ENCODE measurements at regions not wholly inside any gene's neighbourhood (a gene's known extent, or its start where the extent isn't known, plus 50 kb on each side); places are given as distances from the start of the nearest gene placed in this dataset.

GRCh38 chr9:1271367-1271766 is 221.2 kb downstream of the DMRT2 start:
- ATAC-seq (no peak), DNase-seq (ENCODE audit: low read depth in 1 of 2, low spot score in 1 of 2) (no peak), FAIRE-seq (no peak)
- no peak for TF ChIP-seq MAX (IDR thresholded peaks at IDR 0.05)
- WGBS (ENCODE audit: missing lambda C conversion rate), result 8% methylated on average over 2 of the region's 2 CpGs
- H3K4me1 ChIP-seq, result no peaks in the 10 kb centered on the region
- H3K9me3 ChIP-seq, result no peaks in the 10 kb centered on the region
- no peak overlapping the region for H3K4me2 ChIP-seq
- no peak overlapping the region for H3K27ac ChIP-seq
- H3K4me3 ChIP-seq, result no peak overlapping the region
- ChIA-PET CTCF (no interaction called here), POLR2A (no interaction called here)

GRCh38 chr9:1271786-1272185 is 221.6 kb downstream of the DMRT2 start:
- H3K4me3 ChIP-seq, result no peak overlapping the region
- ATAC-seq (no peak), FAIRE-seq (no peak), DNase-seq (ENCODE audit: low read depth in 1 of 2, low spot score in 1 of 2) (no peak)
- no peak overlapping the region for H3K27ac ChIP-seq
- no peaks in the 10 kb centered on the region for H3K4me1 ChIP-seq
- ChIA-PET POLR2A (no interaction called here), CTCF (no interaction called here)
- WGBS (ENCODE audit: missing lambda C conversion rate), result 14% methylated on average over 2 of the region's 2 CpGs
- TF ChIP-seq NPAS2 (CRISPR knock-in tag; IDR thresholded peaks at IDR 0.05; ENCODE audit: borderline replicate concordance), result no peak
- TF ChIP-seq TFCP2L1 (CRISPR knock-in tag; IDR thresholded peaks at IDR 0.05), result no peak
- no peak for TF ChIP-seq FOXS1 (CRISPR knock-in tag; IDR thresholded peaks at IDR 0.05)
- no peak for TF ChIP-seq EP300 (IDR thresholded peaks at IDR 0.05)
- TF ChIP-seq HMGXB4 (CRISPR knock-in tag; IDR thresholded peaks at IDR 0.05; ENCODE audit: borderline replicate concordance), result no peak
- TF ChIP-seq POLR2A (IDR thresholded peaks at IDR 0.05; ENCODE audit: low read length), result no peak
- TF ChIP-seq JUN (IDR thresholded peaks at IDR 0.05), result no peak
- no peak for TF ChIP-seq E2F6 (IDR thresholded peaks at IDR 0.05; ENCODE audit: borderline replicate concordance, low read depth)
- TF ChIP-seq SMC3 (IDR thresholded peaks at IDR 0.05), result no peak
- TF ChIP-seq HOXA7 (CRISPR knock-in tag; IDR thresholded peaks at IDR 0.05), result no peak
- TF ChIP-seq CBX2 (IDR thresholded peaks at IDR 0.05; ENCODE audit: borderline replicate concordance, low read depth), result no peak
- no peak for TF ChIP-seq USF2 (IDR thresholded peaks at IDR 0.05)
- TF ChIP-seq POLR2AphosphoS2 (conservative IDR thresholded peaks at IDR 0.05; ENCODE audit: low read length), result no peak
- TF ChIP-seq ZNF302 (CRISPR knock-in tag; IDR thresholded peaks at IDR 0.05), result no peak
- TF ChIP-seq JUNB (IDR thresholded peaks at IDR 0.05), result no peak
- TF ChIP-seq RNF2 (IDR thresholded peaks at IDR 0.05; ENCODE audit: borderline replicate concordance, low read depth), result no peak
- TF ChIP-seq ZSCAN20 (CRISPR knock-in tag; IDR thresholded peaks at IDR 0.05), result no peak
- no peak for TF ChIP-seq MAZ (IDR thresholded peaks at IDR 0.05; ENCODE audit: borderline replicate concordance, low read depth, low read length)
- no peaks in the 10 kb centered on the region for H3K9me3 ChIP-seq
- H3K4me2 ChIP-seq, result no peak overlapping the region

GRCh38 chr9:1272488-1272887 is 222.3 kb downstream of the DMRT2 start:
- POLR2A ChIA-PET, result no interaction called here
- Histone ChIP-seq H3K4me3 (no peak overlapping the region), H3K4me2 (no peak overlapping the region), H3K4me1 (no peaks in the 10 kb centered on the region), H3K27ac (no peak overlapping the region), H3K9me3 (no peaks in the 10 kb centered on the region)
- no peak for TF ChIP-seq FOSB (CRISPR knock-in tag; IDR thresholded peaks at IDR 0.05)
- no peak for TF ChIP-seq TFCP2L1 (CRISPR knock-in tag; IDR thresholded peaks at IDR 0.05)
- TF ChIP-seq CBX8 (IDR thresholded peaks at IDR 0.05), result no peak
- TF ChIP-seq POLR2A (IDR thresholded peaks at IDR 0.05; ENCODE audit: low read length), result no peak
- TF ChIP-seq NPAS2 (CRISPR knock-in tag; IDR thresholded peaks at IDR 0.05; ENCODE audit: borderline replicate concordance), result no peak
- no peak for TF ChIP-seq KDM1A (IDR thresholded peaks at IDR 0.05; ENCODE audit: low read depth)
- TF ChIP-seq BHLHE40 (IDR thresholded peaks at IDR 0.05; ENCODE audit: low read depth, low read length), result no peak
- no peak for TF ChIP-seq EP300 (IDR thresholded peaks at IDR 0.05)
- TF ChIP-seq RCOR1 (IDR thresholded peaks at IDR 0.05; ENCODE audit: low read depth, low read length), result no peak
- no peak for TF ChIP-seq HMGXB4 (CRISPR knock-in tag; IDR thresholded peaks at IDR 0.05; ENCODE audit: borderline replicate concordance)
- no peak for TF ChIP-seq HOXB13 (CRISPR knock-in tag; IDR thresholded peaks at IDR 0.05; ENCODE audit: low read depth)
- no peak for TF ChIP-seq TP53 (CRISPR knock-in tag; IDR thresholded peaks at IDR 0.05)
- TF ChIP-seq MYC (IDR thresholded peaks at IDR 0.05; ENCODE audit: borderline replicate concordance, low read length), result no peak
- TF ChIP-seq HEYL (CRISPR knock-in tag; IDR thresholded peaks at IDR 0.05), result no peak
- TF ChIP-seq CTCF (IDR thresholded peaks at IDR 0.05), result no peak
- FAIRE-seq, result no peak
- WGBS (ENCODE audit: missing lambda C conversion rate), result 62% methylated on average over 3 of the region's 3 CpGs
- ATAC-seq, result no peak
- CTCF ChIA-PET, result no interaction called here
- no peak for DNase-seq (ENCODE audit: low read depth in 1 of 2, low spot score in 1 of 2)

Data from A549 (cell line).